Activated CD4-positive, alpha-beta memory T cell treated with anti-CD3 and anti-CD28 coated beads for 36 hours (primary cell): ENCODE measurements at regions not wholly inside any gene's neighbourhood (a gene's known extent, or its start where the extent isn't known, plus 50 kb on each side); places are given as distances from the start of the nearest gene placed in this dataset.

Source experiments
- CTCF ChIA-PET: fragments of 350-600 bp; sonication (Branson Sonifier 250); formaldehyde crosslinking; loops from one replicate; lab custom pipeline; 2021; ENCODE audit warnings: antibody characterized with exemption, inconsistent platforms; lab: Charles Lee
- POLR2A ChIA-PET: fragments of 350-600 bp; sonication (Branson Sonifier 250); formaldehyde crosslinking; loops from one replicate; lab custom pipeline; 2021; ENCODE audit warnings: antibody characterized with exemption; lab: Charles Lee
- DNase-seq: peaks from one replicate; pipeline ENCODE4 v3.0.0-alpha.2; 2020
- H3K27ac Mint-ChIP-seq: one replicate; pipeline ENCODE4 v1.8.0; 2021; ENCODE audit warnings: mixed read lengths
- H3K27me3 Mint-ChIP-seq: one replicate; pipeline ENCODE4 v1.8.0; 2021; ENCODE audit warnings: mixed read lengths
- H3K36me3 Mint-ChIP-seq: one replicate; pipeline ENCODE4 v1.8.0; 2021; ENCODE audit warnings: mixed read lengths
- H3K4me1 Mint-ChIP-seq: one replicate; pipeline ENCODE4 v1.8.0; 2021; ENCODE audit warnings: low read depth, mixed read lengths
- H3K4me3 Mint-ChIP-seq: one replicate; pipeline ENCODE4 v1.8.0; 2021; ENCODE audit warnings: mild to moderate bottlenecking, mixed read lengths
- H3K9me3 Mint-ChIP-seq: one replicate; pipeline ENCODE4 v1.8.0; 2021; ENCODE audit warnings: mixed read lengths
- intact Hi-C: fragments of 100-400 bp; cut with micrococcal nuclease; formaldehyde crosslinking; loops from one replicate; pipeline ENCODE4 v1.15.1; 2023

DNA sequence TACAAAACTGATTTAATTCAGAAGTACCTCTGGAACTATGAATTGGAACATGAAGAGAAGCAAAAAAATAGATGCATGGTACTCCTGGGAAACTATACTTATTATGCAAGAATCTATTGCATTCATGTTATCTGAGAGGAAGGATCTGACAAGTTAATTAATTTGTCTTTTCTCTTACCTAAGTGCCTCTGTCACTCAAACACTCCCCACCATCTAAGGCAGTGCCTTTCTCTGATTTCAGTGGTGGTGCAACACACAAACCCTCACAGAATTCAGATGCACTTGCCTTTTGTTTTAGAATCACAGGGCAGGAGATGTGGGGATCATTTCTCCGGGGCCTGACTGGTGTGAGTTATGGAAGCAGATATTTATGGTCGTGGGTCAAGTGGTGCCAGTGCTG lies 52.5 kb upstream of the C9orf72 start:
- H3K27me3 Mint-ChIP-seq = peaks cover 7% of the 10 kb centered on the region
- H3K4me1 Mint-ChIP-seq = no peaks in the 10 kb centered on the region
- intact Hi-C loops = no loop called here
- ChIA-PET POLR2A (no interaction called here), CTCF (no interaction called here)
- no peaks in the 10 kb centered on the region for H3K36me3 Mint-ChIP-seq
- H3K27ac Mint-ChIP-seq = no peak overlapping the region
- DNase-seq = no peak
- no peaks in the 10 kb centered on the region for H3K9me3 Mint-ChIP-seq
- H3K4me3 Mint-ChIP-seq = no peak overlapping the region

DNA sequence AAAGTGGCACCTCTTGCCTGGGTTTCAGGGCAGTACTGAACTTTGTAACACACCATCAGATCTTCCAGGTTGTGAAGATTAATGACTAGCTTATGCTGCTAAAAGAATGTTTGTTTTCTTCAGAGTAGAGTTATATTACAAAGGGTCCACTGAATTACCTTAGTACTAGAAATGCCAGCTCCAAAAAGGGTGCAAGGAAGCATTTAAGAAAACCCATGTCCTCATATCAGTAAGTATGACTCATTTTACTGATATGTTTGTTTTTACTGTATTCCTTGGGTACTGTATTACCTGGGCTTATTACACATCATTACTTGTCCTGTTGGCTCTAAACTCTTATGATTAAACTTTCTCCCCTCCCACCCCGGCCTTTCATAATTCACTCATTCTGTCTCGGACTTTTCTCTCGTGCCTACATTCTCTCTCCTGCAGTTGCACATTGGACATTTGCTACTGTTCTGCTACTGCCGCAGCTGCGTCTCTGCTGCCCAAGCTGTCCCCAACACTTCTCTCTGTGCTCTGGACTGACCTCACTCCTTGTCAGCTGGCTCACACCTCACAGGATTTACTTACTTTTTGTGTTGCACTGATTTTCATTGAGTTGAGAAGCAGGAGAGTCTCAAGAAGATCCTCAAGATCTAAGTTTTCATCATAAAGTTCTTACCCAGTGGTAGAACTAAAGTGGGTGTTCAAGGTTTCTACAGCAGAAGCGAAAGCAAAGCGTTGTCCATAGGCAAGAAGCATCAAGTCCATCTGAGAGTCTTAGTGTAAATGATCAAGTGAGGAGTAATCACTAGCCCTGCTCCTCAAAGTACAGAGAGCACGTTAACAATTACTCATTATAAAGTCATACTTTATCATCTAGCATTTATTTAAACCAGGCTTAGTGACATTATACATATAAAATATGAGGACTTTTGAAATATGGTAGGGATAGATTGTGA lies 53.2 kb upstream of the C9orf72 start:
- no peaks in the 10 kb centered on the region for H3K9me3 Mint-ChIP-seq
- ChIA-PET CTCF (no interaction called here), POLR2A (interaction anchor here (0.6 kb wide), 1 partner anchor 26 kb away, joined by 3 read pairs; no protein-coding TSS in a partner anchor)
- no peak overlapping the region for H3K4me3 Mint-ChIP-seq
- no peaks in the 10 kb centered on the region for H3K4me1 Mint-ChIP-seq
- no peak overlapping the region for H3K27ac Mint-ChIP-seq
- intact Hi-C loops = no loop called here
- DNase-seq = no peak
- peaks cover 13% of the 10 kb centered on the region for H3K27me3 Mint-ChIP-seq
- H3K36me3 Mint-ChIP-seq = no peaks in the 10 kb centered on the region

DNA sequence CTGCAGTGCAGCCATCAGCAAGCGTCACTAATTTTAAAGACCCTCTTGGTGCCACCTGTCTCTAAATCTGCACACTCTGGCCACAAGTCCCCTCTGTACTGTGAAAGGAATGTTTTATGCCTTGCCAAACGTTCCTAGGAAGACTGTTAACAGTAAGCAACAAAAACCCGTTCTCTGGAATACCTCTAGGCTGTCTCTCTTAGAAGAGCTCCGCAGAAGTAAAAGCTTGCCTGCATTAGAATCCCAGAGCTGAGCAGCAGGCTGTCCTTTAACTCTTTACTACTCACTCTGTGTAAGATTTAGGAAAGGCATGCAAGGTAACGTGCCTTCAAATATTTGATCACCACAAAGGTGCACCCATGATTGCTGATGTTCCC lies 53.9 kb upstream of the C9orf72 start:
- CTCF ChIA-PET = no interaction called here
- POLR2A ChIA-PET = no interaction called here
- no peak for DNase-seq
- H3K9me3 Mint-ChIP-seq = no peaks in the 10 kb centered on the region
- H3K27ac Mint-ChIP-seq = no peak overlapping the region
- intact Hi-C loops = no loop called here
- no peaks in the 10 kb centered on the region for H3K36me3 Mint-ChIP-seq
- H3K4me3 Mint-ChIP-seq = no peak overlapping the region
- no peaks in the 10 kb centered on the region for H3K4me1 Mint-ChIP-seq
- H3K27me3 Mint-ChIP-seq = peaks cover 14% of the 10 kb centered on the region

DNA sequence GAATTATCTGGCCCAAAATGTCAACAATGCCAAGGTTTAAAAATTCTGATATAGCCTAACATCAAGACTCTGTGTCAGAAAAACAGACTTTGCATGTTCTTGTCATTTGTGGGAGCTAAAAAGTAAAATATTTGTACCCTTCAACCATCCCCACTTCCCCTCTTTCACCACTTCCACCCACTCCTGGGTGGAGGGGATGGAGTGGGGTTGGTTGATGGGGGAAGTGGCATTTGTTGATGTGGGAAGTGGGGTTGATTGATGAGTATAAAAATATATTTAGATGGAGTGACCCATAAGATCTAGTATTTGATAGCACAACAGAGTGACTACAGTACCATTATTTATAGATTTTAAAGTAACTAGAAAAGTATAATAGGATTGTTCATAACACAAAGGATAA lies 55.0 kb upstream of the C9orf72 start:
- Mint-ChIP-seq H3K9me3 (no peaks in the 10 kb centered on the region), H3K4me3 (no peak overlapping the region), H3K27ac (no peak overlapping the region), H3K27me3 (peaks cover 17% of the 10 kb centered on the region), H3K4me1 (no peaks in the 10 kb centered on the region), H3K36me3 (no peaks in the 10 kb centered on the region)
- no peak for DNase-seq
- CTCF ChIA-PET = no interaction called here
- POLR2A ChIA-PET = no interaction called here
- intact Hi-C loops = no loop called here

DNA sequence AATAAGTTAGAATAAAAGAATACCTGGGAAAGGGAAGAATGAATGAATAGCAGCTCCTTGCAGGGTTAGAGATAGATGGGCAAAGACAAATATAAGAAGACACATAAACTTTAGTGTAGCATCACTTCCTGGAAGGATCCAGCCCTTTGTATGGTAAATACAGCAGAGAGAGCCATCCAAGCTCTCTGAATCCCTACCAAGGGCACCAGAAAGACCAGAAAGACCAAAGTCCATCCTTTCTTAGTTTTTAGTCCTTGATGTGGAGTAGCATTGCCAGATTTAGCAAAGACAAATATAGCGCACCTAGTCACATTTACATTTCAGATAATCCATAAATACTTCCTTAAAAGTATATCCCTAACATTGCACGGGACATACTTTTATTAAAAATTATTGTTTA lies 56.1 kb upstream of the C9orf72 start:
- Mint-ChIP-seq H3K9me3 (no peaks in the 10 kb centered on the region), H3K36me3 (no peaks in the 10 kb centered on the region), H3K4me1 (no peaks in the 10 kb centered on the region), H3K27me3 (peaks cover 21% of the 10 kb centered on the region), H3K27ac (no peak overlapping the region), H3K4me3 (no peak overlapping the region)
- intact Hi-C loops = no loop called here
- POLR2A ChIA-PET = no interaction called here
- CTCF ChIA-PET = no interaction called here
- no peak for DNase-seq

DNA sequence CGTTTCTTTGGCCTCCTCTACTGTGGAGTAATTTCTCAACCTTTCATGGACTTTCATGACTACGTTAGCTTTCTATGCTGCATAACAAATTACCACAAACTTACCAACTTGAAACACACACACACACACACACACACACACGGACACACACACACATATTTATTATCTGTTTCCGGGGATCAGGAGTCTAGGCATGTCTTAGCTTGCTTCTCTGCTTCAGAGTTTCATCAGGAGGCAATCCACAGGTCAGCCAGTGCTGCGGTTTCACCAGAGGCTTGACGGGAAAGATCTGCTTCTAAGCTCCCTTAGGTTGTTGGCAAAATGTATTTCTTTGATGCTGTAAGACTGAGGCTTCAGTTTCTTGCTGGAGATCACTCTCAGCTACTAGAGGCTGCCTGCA lies 59.0 kb upstream of the C9orf72 start:
- H3K9me3 Mint-ChIP-seq = no peaks in the 10 kb centered on the region
- intact Hi-C loops = no loop called here
- POLR2A ChIA-PET = no interaction called here
- DNase-seq = no peak
- no peaks in the 10 kb centered on the region for H3K36me3 Mint-ChIP-seq
- H3K4me3 Mint-ChIP-seq = no peak overlapping the region
- CTCF ChIA-PET = no interaction called here
- H3K27ac Mint-ChIP-seq = no peak overlapping the region
- H3K4me1 Mint-ChIP-seq = no peaks in the 10 kb centered on the region
- H3K27me3 Mint-ChIP-seq = peaks cover 22% of the 10 kb centered on the region

DNA sequence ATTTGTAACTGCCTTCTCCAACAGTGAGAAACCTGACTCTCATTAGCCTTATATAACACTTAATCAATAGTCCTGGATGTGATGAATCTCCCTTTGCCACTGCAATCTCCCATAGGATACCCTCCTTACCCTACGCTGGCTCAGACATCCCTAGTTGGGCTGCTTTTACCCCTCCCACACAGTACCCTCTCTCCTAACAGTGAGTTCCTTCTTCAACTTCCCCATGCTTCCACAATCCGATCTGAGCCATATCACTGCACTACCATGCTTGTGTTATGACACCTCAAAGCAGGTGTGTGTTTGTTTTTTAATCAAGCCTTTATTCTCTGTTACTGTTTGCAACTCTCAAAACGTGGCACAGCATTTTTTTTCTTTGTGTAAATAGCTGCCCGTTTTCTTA lies 60.5 kb upstream of the C9orf72 start:
- ChIA-PET POLR2A (no interaction called here), CTCF (no interaction called here)
- Mint-ChIP-seq H3K4me1 (no peaks in the 10 kb centered on the region), H3K27ac (no peak overlapping the region), H3K4me3 (no peak overlapping the region), H3K36me3 (no peaks in the 10 kb centered on the region), H3K9me3 (no peaks in the 10 kb centered on the region), H3K27me3 (peaks cover 24% of the 10 kb centered on the region)
- DNase-seq = no peak
- intact Hi-C loops = no loop called here

DNA sequence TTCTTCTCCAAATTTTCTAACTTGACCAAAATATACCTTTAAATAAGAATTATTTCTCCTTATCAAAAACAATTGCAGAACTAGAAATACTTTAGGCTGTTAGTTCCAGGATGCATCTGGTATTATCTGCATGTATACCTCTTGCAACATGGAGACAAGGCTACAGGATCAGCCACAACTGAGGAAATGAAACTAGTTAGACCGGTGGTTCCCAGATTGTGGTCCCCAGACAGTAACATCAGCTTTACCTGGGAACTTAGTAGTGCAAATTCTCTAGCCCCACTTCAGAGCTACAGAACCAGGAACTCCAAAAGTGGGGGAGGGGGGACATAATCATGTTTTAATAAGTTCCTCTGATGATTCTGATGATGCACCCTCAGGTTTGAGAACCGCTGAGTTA lies 61.6 kb upstream of the C9orf72 start:
- ChIA-PET CTCF (no interaction called here), POLR2A (no interaction called here)
- H3K9me3 Mint-ChIP-seq = no peaks in the 10 kb centered on the region
- H3K27me3 Mint-ChIP-seq = peaks cover 24% of the 10 kb centered on the region
- no peaks in the 10 kb centered on the region for H3K36me3 Mint-ChIP-seq
- no peak overlapping the region for H3K27ac Mint-ChIP-seq
- H3K4me3 Mint-ChIP-seq = no peak overlapping the region
- intact Hi-C loops = no loop called here
- H3K4me1 Mint-ChIP-seq = no peaks in the 10 kb centered on the region
- no peak for DNase-seq

DNA sequence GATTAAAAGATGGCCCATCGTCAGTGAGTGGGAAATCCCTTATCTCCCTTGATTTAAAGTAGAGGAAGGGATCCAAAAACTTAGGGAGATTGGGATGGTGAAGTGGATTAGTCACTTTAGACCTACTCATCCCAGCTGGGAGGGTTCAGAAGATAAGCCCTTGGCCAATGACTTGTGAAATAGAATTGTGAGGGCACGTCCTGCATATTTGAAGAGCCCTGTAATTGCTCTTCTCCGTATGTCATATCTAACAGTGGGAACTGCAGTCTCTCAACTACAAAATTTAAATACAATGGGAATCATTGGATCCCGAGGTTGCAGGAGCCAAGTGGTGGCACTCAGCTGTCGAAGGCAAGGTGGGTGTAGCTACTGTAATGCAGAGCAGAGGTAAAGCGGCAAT lies 65.4 kb upstream of the C9orf72 start:
- H3K27ac Mint-ChIP-seq = no peak overlapping the region
- H3K4me1 Mint-ChIP-seq = no peaks in the 10 kb centered on the region
- ChIA-PET CTCF (no interaction called here), POLR2A (no interaction called here)
- intact Hi-C loops = no loop called here
- no peaks in the 10 kb centered on the region for H3K9me3 Mint-ChIP-seq
- H3K27me3 Mint-ChIP-seq = peaks cover 7% of the 10 kb centered on the region
- no peak overlapping the region for H3K4me3 Mint-ChIP-seq
- no peak for DNase-seq
- no peaks in the 10 kb centered on the region for H3K36me3 Mint-ChIP-seq

DNA sequence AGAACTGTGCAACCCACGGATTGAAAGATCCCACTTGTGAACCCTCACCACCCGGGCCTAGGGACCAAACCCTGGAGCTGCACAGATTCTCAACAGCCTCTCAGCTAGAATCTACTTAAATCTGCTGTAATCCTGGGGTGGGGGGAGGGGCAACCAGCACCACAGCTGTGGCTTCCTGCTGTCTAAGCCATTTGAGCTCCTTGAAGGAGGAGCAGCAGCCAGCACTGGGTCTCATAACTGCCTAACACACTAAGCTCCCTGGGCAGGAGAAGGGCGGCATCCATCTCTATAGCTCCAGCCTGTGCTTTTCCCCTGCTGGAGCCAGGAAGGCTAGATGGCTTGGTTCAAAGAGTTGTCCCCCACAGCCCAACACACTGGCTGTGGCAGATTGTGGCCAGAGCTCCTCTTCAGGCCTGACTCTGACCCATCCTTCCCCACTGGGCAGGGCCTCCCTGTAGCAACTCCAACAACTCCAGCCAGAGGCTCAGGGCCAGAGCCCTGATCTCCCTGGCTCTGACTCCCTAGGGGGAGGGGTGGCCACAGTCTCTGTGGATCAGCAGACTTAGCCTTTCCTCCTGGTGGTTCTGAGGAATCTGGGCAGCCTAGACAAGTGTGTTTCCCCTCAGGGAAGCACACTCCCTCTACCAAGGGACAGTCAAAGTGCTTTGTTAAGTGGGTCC lies 72.0 kb upstream of the C9orf72 start:
- ChIA-PET POLR2A (no interaction called here), CTCF (no interaction called here)
- Mint-ChIP-seq H3K4me1 (no peaks in the 10 kb centered on the region), H3K27ac (no peak overlapping the region), H3K9me3 (no peaks in the 10 kb centered on the region), H3K4me3 (no peak overlapping the region), H3K27me3 (peaks cover 5% of the 10 kb centered on the region), H3K36me3 (no peaks in the 10 kb centered on the region)
- intact Hi-C loops = no loop called here
- no peak for DNase-seq

DNA sequence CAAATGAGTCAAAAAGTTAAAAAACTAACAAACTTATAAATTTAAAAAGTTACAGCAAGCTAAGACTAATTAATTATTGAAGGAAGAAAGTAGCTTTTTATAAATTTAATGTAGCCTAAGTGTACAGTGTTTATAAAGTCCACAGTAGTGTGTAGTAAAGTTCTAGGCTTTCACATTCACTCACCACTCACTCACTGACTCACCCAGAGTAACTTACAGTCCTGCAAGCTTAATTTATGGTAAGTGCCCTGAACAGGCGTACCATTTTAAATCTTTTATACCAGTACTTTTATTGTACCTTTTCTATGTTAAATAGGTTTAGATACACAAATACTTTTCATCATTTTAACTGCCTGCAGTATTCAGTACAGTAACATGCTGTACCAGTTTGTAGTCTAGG lies 80.0 kb upstream of the C9orf72 start:
- no peak overlapping the region for H3K4me3 Mint-ChIP-seq
- no peaks in the 10 kb centered on the region for H3K36me3 Mint-ChIP-seq
- ChIA-PET CTCF (no interaction called here), POLR2A (no interaction called here)
- H3K9me3 Mint-ChIP-seq = no peaks in the 10 kb centered on the region
- H3K27ac Mint-ChIP-seq = no peak overlapping the region
- H3K4me1 Mint-ChIP-seq = no peaks in the 10 kb centered on the region
- H3K27me3 Mint-ChIP-seq = peaks cover 3% of the 10 kb centered on the region
- intact Hi-C loops = no loop called here
- DNase-seq = no peak

DNA sequence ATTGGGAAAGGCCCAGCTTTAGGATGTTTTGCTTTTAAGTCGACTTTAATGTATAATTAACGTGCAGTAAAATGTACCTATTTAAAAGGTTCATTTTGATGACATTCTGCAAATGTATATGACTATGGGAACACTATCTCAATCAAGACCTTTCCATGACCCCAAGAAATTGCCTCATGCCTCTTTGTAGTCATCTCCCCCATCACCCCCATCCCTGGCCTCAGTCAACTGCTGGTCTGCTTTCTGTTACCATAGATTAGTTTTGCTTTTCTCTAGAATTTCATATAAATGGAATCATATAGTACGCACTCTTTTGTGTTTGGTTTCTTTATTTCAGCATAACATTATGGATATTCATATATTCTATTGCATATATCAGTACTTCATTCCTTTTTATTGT lies 80.7 kb upstream of the C9orf72 start:
- DNase-seq = no peak
- H3K27me3 Mint-ChIP-seq = peaks cover 3% of the 10 kb centered on the region
- no peaks in the 10 kb centered on the region for H3K9me3 Mint-ChIP-seq
- ChIA-PET CTCF (no interaction called here), POLR2A (no interaction called here)
- no peak overlapping the region for H3K27ac Mint-ChIP-seq
- intact Hi-C loops = no loop called here
- no peaks in the 10 kb centered on the region for H3K36me3 Mint-ChIP-seq
- H3K4me3 Mint-ChIP-seq = no peak overlapping the region
- H3K4me1 Mint-ChIP-seq = no peaks in the 10 kb centered on the region
